Neural cell (in vitro differentiated cells): ENCODE measurements at regions not wholly inside any gene's neighbourhood (a gene's known extent, or its start where the extent isn't known, plus 50 kb on each side); places are given as distances from the start of the nearest gene placed in this dataset.

ENCODE experiments used
- CTCF ChIP-seq: fragments of 450-650 bp; IDR thresholded peaks from 2 replicates; pipeline ENCODE4 v1.5.1; 2014; ENCODE audit warnings: antibody characterized with exemption, mild to moderate bottlenecking, moderate library complexity; ENCODE audit not compliant: poor library complexity, severe bottlenecking
- EP300 ChIP-seq: fragments of 450-650 bp; conservative IDR thresholded peaks from 2 replicates; pipeline ENCODE4 v1.6.1; 2014; ENCODE audit warnings: antibody characterized with exemption, mild to moderate bottlenecking, moderate library complexity; ENCODE audit not compliant: poor library complexity, severe bottlenecking
- EZH2 ChIP-seq: fragments of 200-600, 300-800 bp; shearing (Covaris generic), sonication (generic); IDR thresholded peaks from 2 replicates; pipeline ENCODE4 v1.6.1; 2014; ENCODE audit warnings: antibody characterized with exemption, low read length, borderline replicate concordance, mild to moderate bottlenecking; ENCODE audit not compliant: insufficient read depth, poor library complexity, severe bottlenecking

GRCh38 chrX:132294776-132295495 lies 75.7 kb upstream of the RAP2C start:
- TF ChIP-seq CTCF (no peak), EZH2 (no peak), EP300 (no peak)
